Thoracic aorta (tissue), 2 donors: ENCODE measurements at regions not wholly inside any gene's neighbourhood (a gene's known extent, or its start where the extent isn't known, plus 50 kb on each side); places are given as distances from the start of the nearest gene placed in this dataset.

Source experiments
- ATAC-seq: fragments of 150-250 bp; one replicate; pipeline ENCODE4 v1.8.0; 2017; ENCODE audit warnings: low read depth; ENCODE audit not compliant: insufficient number of reproducible peaks, low FRiP score
- DNase-seq: peaks from one replicate; pipeline ENCODE4 v3.0.0-alpha.2; 2020; ENCODE audit warnings: low spot score
- H3K27ac ChIP-seq, 2 donors: fragments of 200-600 bp; sonication (generic); 1 replicate in 1 of 2; 2 replicates in 1 of 2; pipeline ENCODE4 v1.5.1; 2016; ENCODE audit warnings: mild to moderate bottlenecking in 2 of 2, moderate library complexity in 2 of 2
- H3K27me3 ChIP-seq: fragments of 200-600 bp; sonication (generic); replicated peaks from 2 replicates; pipeline ENCODE4 v1.6.0; 2016; ENCODE audit warnings: mild to moderate bottlenecking; ENCODE audit not compliant: insufficient read depth
- H3K36me3 ChIP-seq: fragments of 200-600 bp; sonication (generic); one replicate; pipeline ENCODE4 v1.5.1; 2016
- H3K4me1 ChIP-seq, 2 donors: fragments of 200-600 bp; sonication (generic); 1 replicate in 1 of 2; 2 replicates in 1 of 2; pipeline versions ENCODE4 v1.5.1 to v1.6.0; 2016; ENCODE audit warnings: low read depth in 2 of 2, mild to moderate bottlenecking in 1 of 2; ENCODE audit not compliant: control insufficient read depth in 1 of 2
- H3K4me3 ChIP-seq: fragments of 200-600 bp; sonication (generic); 2 replicates; pipeline ENCODE4 v1.5.1; 2016; ENCODE audit warnings: mild to moderate bottlenecking
- H3K9me3 ChIP-seq: fragments of 200-600 bp; sonication (generic); 2 replicates; pipeline ENCODE4 v1.5.1; 2016
- TF ChIP-seq, protein P1 (sequence below): fragments of 200-600 bp; sonication (generic); IDR thresholded peaks from one replicate; pipeline ENCODE4 v1.5.1; 2019; ENCODE audit warnings: antibody characterized with exemption

GRCh38 chr9:78932849-78933627 is 636.1 kb downstream of the PSAT1 start:
- Histone ChIP-seq H3K27me3 (no peaks in the 10 kb centered on the region), H3K4me1 (no peaks in the 10 kb centered on the region), H3K9me3 (no peaks in the 10 kb centered on the region), H3K36me3 (no peaks in the 10 kb centered on the region), H3K4me3 (no peak overlapping the region), H3K27ac (no peak overlapping the region)
- no peak for DNase-seq
- no peak for ATAC-seq
- TF ChIP-seq, protein P1, sequence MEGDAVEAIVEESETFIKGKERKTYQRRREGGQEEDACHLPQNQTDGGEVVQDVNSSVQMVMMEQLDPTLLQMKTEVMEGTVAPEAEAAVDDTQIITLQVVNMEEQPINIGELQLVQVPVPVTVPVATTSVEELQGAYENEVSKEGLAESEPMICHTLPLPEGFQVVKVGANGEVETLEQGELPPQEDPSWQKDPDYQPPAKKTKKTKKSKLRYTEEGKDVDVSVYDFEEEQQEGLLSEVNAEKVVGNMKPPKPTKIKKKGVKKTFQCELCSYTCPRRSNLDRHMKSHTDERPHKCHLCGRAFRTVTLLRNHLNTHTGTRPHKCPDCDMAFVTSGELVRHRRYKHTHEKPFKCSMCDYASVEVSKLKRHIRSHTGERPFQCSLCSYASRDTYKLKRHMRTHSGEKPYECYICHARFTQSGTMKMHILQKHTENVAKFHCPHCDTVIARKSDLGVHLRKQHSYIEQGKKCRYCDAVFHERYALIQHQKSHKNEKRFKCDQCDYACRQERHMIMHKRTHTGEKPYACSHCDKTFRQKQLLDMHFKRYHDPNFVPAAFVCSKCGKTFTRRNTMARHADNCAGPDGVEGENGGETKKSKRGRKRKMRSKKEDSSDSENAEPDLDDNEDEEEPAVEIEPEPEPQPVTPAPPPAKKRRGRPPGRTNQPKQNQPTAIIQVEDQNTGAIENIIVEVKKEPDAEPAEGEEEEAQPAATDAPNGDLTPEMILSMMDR, result no peak

- H3K36me3 ChIP-seq, result no peaks in the 10 kb centered on the region
- DNase-seq, result no peak
- no peak overlapping the region for H3K27ac ChIP-seq
- no peaks in the 10 kb centered on the region for H3K4me1 ChIP-seq
- H3K4me3 ChIP-seq, result no peak overlapping the region
- TF ChIP-seq, protein P1, result no peak
- no peak for ATAC-seq
- H3K27me3 ChIP-seq, result no peaks in the 10 kb centered on the region
- no peaks in the 10 kb centered on the region for H3K9me3 ChIP-seq
Observed at GRCh38 chr9:78934880-78935279, 636.9 kb upstream of the TLE4 start.

- no peak for ATAC-seq
- Histone ChIP-seq H3K36me3 (no peaks in the 10 kb centered on the region), H3K9me3 (no peaks in the 10 kb centered on the region), H3K4me3 (no peak overlapping the region), H3K27me3 (no peaks in the 10 kb centered on the region), H3K27ac (no peak overlapping the region), H3K4me1 (no peaks in the 10 kb centered on the region)
- DNase-seq, result no peak
- TF ChIP-seq, protein P1, result no peak
Observed at GRCh38 chr9:78938821-78939220, 632.9 kb upstream of the TLE4 start.

- DNase-seq, result no peak
- Histone ChIP-seq H3K4me1 (no peaks in the 10 kb centered on the region), H3K9me3 (no peaks in the 10 kb centered on the region), H3K27me3 (no peaks in the 10 kb centered on the region), H3K4me3 (no peak overlapping the region), H3K27ac (no peak overlapping the region), H3K36me3 (no peaks in the 10 kb centered on the region)
- TF ChIP-seq, protein P1, result no peak
- ATAC-seq, result no peak
Observed at GRCh38 chr9:78939311-78940065, 632.3 kb upstream of the TLE4 start.

DNA sequence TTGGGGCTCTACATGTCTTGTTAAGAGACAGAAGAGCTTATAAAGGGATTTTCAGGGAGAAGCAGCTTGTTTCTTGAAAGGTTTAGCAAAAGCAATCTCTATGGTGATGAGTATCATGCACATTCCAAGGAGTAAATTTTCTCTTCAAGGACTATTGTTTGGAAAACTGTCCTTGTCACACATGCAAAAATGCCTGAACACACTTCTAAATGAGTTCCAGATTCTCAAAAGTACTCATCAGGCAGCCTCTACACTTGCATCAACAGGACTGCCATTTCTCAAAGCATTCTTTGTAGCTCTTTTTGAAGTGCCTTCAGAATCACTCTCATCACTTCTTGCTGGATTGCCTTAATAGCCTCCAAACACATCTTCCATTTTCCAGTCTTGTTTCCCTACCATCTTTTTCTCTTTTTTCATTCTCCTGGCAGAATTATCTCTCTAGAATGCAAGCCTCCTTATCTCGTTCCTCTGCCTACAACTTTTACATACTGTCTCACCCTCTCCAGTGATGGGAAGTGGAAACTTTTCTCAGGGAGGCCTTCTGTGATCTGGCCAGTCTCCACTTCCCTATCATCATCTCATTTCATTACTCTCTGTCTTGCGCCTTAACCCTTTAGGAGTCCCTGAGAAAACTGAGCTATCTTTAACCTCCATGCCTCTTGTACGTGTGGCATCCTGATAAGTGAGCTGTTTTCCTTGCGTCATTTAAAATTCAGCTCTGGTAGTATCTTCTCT is 631.5 kb upstream of the TLE4 start:
- Histone ChIP-seq H3K36me3 (no peaks in the 10 kb centered on the region), H3K4me3 (no peak overlapping the region), H3K27ac (no peak overlapping the region), H3K4me1 (no peaks in the 10 kb centered on the region), H3K9me3 (no peaks in the 10 kb centered on the region), H3K27me3 (no peaks in the 10 kb centered on the region)
- TF ChIP-seq, protein P1, result no peak
- DNase-seq (no peak), ATAC-seq (no peak)
